ENCODE measurements at regions not wholly inside any gene's neighbourhood (a gene's known extent, or its start where the extent isn't known, plus 50 kb on each side); places are given as distances from the start of the nearest gene placed in this dataset.

DNA sequence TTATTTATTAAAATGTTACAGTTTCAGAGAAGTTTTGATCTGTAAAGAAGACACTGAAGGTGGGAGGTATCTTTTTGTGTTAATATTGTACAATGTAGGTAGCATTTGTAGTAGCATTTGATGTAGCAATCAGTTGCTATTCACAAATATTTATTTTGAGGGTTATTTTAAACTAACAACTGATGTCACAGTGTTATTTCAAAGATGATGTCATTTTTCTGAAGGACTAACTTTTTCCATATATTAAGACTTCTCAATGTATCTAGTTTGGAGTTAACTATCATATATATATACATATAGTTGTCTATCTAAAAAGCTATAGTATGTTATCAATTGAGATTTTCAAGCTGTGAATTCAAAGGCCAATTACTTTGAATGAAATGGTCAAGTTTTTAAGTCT is 1003.3 kb downstream of the DSC3 start:
- H3K27ac Mint-ChIP-seq = no peak overlapping the region
- ATAC-seq (no peak), DNase-seq (ENCODE audit: low spot score in 2 of 2) (no peak)
- no peaks in the 10 kb centered on the region for H3K36me3 Mint-ChIP-seq
- peaks cover 15 to 20% of the 10 kb centered on the region in 2 donors for H3K9me3 Mint-ChIP-seq

DNA sequence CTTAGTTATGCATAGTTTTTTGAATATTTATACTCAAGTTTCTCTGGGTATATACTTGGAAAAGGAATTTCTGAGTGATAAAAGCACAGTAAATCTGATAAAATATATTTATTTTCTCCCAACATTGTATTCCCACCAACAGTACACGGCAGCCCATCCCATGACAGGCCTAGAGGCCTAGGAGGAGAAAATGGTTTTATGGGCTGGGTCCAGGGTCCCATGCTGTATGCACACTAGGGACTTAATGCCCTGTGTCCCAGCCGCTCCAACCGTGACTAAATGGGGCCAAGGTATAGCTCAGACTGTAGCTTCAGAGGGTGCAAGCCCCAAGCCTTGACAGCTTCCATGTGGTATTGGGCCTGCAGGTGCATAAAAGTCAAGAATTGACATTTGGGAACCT is 1007.7 kb downstream of the DSC3 start:
- no peak for ATAC-seq
- peaks cover 20 to 30% of the 10 kb centered on the region in 2 donors for H3K9me3 Mint-ChIP-seq
- no peak overlapping the region for H3K27ac Mint-ChIP-seq
- DNase-seq (ENCODE audit: low spot score in 2 of 2) = no peak
- H3K36me3 Mint-ChIP-seq = no peaks in the 10 kb centered on the region

DNA sequence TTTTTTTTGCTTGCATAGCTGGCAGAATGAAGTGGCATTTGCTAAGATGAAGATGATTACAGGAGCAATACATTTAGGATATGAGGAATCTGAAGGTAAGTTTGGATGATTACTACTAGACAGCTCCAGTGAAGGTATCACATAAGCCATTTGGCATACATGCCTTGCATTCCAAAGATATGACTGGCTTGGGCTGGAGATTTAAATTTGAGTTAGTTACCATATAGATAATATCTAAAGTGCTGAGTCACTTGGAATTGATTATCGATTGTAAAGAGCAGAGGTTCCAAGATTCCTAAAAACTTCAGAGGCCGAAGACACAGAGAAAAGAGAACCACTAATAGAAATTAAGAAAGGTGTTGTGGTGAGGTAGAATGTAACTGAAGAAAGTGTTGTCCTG is 1026.4 kb downstream of the DSC3 start:
- Mint-ChIP-seq H3K36me3 (no peaks in the 10 kb centered on the region), H3K9me3 (peaks cover 14 to 28% of the 10 kb centered on the region in 2 donors), H3K27ac (no peak overlapping the region)
- ATAC-seq (no peak), DNase-seq (ENCODE audit: low spot score in 2 of 2) (no peak)

DNA sequence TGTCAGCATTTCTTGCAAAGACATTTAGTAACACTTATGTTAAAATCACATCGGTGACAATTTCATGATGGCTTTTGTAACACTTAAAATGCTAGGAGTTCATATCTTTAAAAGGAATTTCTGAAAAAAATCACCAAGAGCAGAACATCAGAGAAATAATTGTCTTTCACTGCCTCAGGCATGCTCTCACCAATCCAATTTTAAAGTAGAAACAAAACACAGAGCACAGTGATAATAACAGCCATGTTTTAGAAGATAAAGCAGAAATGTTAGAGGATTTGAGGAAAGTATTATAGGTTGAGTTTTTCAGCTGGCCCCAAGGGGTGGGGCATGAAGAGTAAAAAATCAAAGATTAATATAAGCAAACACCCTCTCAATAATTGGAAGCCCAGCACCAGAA is 1037.6 kb downstream of the DSC3 start:
- Mint-ChIP-seq H3K27ac (no peak overlapping the region), H3K9me3 (peaks cover 10 to 13% of the 10 kb centered on the region in 2 donors), H3K36me3 (no peaks in the 10 kb centered on the region)
- DNase-seq (ENCODE audit: low spot score in 2 of 2) (no peak), ATAC-seq (no peak)

DNA sequence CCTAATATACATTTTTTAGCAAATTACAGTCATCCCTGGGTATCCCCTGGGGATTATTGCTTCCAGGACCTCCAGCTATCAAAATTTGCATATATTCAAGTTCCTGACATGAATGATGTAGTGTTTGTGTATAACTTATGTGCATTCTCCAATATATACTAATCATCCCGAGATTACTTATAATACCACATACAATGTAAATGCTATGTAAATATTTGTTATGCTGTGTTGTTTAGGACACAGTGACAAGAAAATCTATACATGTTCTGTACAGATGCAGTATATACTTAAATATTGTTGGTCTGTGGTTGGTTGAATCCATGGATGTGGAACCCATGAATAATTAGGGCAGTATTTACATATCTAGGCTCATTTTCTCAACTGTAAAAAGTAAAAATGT is 1060.3 kb downstream of the DSC3 start:
- DNase-seq (ENCODE audit: low spot score in 2 of 2) = no peak
- no peak for ATAC-seq
- Mint-ChIP-seq H3K27ac (no peak overlapping the region), H3K36me3 (peaks cover 0 to 5% of the 10 kb centered on the region in 2 donors), H3K9me3 (peaks cover 14% of the 10 kb centered on the region in 2 donors)

DNA sequence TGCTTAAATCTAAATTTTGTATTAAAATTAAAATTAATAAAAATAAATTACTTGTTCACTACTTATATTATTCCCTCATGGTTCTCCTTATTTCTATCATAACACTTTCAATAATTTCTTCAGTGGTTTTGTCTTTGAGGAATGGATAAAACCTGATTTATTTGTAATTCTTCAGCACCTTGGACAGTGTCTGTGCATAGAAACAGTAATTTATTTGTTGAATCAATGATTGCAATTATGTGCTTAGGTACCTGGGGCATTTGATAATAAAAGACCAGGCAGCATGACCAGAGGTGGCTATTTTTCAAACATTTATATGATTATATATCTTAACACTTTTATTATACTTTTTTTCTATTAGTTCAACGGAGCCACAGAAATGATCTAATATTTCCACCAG is 1062.7 kb downstream of the DSC3 start:
- Mint-ChIP-seq H3K36me3 (peaks cover 0 to 5% of the 10 kb centered on the region in 2 donors), H3K27ac (no peak overlapping the region), H3K9me3 (peaks cover 16 to 18% of the 10 kb centered on the region in 2 donors)
- ATAC-seq (no peak), DNase-seq (ENCODE audit: low spot score in 2 of 2) (no peak)

DNA sequence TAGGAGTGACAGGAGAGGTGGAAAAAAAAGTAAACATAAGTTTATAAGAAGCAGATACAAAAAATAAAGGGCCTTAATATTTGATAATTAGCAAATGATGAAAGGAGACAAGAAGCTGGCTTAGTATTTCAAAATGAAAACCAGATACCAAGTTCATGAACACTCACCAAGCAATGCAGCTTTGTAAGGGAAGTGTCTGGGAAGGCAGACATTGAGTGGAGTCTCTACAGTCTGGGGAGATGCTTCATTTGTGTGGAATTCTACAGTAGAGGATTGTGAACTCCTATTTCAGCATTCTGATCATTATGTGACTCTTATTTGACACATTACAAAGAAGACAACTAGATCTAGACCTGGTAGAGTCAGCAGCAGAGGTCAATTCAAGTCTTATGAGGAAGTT is 1072.7 kb downstream of the DSC3 start:
- H3K27ac Mint-ChIP-seq = no peak overlapping the region
- ATAC-seq (no peak), DNase-seq (ENCODE audit: low spot score in 2 of 2) (no peak)
- H3K9me3 Mint-ChIP-seq = peaks cover 16 to 26% of the 10 kb centered on the region in 2 donors
- H3K36me3 Mint-ChIP-seq = no peaks in the 10 kb centered on the region

DNA sequence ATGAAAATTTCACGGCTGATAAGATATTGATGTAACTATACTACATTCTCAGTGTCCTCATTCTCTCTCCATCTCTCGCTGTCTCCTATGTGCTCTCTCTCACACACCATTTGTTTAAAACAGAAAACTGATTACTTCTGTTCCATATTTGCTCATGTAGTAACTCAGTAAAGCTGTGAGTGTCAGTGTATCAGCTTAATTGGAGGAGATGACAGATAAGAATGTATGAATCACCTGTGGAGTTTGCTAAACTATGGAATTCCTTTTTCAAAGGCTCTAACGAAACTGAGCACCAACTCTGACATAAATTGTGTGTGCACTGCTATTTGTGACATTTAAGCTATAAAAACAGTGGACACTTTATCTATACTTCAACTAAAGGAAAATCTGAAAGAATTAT is 1080.0 kb downstream of the DSC3 start:
- no peak for DNase-seq (ENCODE audit: low spot score in 2 of 2)
- no peak for ATAC-seq
- H3K9me3 Mint-ChIP-seq = peaks cover 8 to 11% of the 10 kb centered on the region in 2 donors

DNA sequence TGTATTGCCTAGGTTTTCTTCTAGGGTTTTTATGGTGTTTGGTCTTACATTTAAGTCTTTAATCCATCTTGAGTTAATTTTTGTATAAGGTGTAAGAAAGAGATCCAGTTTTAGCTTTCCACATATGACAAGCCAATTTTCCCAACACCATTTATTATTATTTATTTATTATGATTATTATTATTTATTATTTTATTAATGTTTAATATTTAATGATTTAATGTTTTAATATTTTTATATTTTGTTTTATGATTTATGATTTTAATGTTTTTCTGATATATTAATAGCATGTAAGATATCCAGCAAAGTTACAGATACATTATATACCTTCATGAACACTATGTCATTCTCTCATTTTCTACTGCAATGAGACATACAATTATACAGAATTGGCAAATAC is 1082.0 kb downstream of the DSC3 start:
- DNase-seq (ENCODE audit: low spot score in 2 of 2) (no peak), ATAC-seq (no peak)
- H3K9me3 Mint-ChIP-seq = peaks cover 6 to 11% of the 10 kb centered on the region in 2 donors
- H3K36me3 Mint-ChIP-seq = no peaks in the 10 kb centered on the region
- H3K27ac Mint-ChIP-seq = no peak overlapping the region

More for the DNA sequence above, 1080.0 kb downstream of the DSC3 start:
- Mint-ChIP-seq H3K36me3 (no peaks in the 10 kb centered on the region), H3K27ac (no peak overlapping the region)

DNA sequence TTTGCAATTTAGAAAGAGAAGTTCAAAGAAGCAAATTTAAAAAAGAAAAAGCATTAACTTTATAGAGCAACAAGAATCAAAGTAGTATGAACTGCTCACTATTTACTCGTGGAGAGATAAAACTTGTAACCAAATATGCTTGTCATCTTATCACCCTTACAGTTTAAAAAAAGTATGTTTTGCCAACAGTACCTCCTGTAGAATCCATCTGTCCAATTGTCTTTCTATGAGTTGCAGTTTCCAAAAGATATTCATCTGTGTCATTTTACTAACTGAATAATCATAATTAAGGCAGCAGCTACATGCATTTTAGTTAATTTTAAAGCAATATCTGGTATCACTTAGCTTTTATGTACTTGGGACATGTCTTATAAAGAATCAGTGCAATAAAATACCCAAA is 1112.3 kb downstream of the DSC3 start:
- DNase-seq (ENCODE audit: low spot score in 2 of 2) (no peak), ATAC-seq (no peak)
- Mint-ChIP-seq H3K9me3 (peaks cover 19 to 25% of the 10 kb centered on the region in 2 donors), H3K36me3 (peaks cover 9 to 17% of the 10 kb centered on the region in 2 donors), H3K27ac (no peak overlapping the region)

DNA sequence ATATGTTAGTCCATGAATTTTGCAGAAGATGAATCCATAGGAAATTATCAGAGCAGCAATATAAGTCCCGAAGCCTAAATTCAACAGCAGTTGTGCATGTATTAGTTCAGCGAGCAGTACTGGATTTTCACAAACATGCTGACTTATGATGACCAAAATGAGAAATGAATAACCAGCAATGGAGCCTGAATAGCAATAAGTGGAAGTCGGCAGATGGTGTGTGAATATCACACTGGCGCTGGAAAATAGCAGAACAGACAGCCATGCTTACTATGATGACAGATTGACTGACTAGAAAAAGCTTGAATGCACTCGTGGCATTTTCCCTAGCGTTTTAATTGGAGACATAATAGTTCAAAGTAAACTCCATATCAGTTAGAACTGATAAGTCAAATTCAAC is 1114.5 kb downstream of the DSC3 start:
- Mint-ChIP-seq H3K27ac (no peak overlapping the region), H3K9me3 (peaks cover 19 to 23% of the 10 kb centered on the region in 2 donors), H3K36me3 (peaks cover 9 to 17% of the 10 kb centered on the region in 2 donors)
- DNase-seq (ENCODE audit: low spot score in 2 of 2) (no peak), ATAC-seq (no peak)

DNA sequence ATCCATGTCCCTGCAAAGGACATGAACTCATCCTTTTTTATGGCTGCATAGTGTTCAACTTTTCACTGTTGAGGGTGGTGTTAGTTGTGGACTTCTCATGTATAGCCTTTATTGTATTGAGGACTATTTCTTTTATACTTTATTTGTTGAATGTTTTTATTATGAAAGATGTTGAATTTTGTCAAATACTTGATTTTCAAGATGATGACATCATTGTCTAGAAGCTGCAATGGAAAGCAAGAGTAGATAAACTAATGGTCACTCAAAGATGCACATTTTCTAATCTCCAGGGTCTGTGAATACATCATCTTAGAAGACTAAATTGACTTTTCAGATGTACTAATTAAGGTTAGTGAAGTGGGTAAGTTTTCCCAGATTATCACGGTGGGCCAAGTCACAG is 1117.0 kb downstream of the DSC3 start:
- DNase-seq (ENCODE audit: low spot score in 2 of 2) = no peak
- H3K27ac Mint-ChIP-seq = no peak overlapping the region
- peaks cover 9 to 17% of the 10 kb centered on the region in 2 donors for H3K36me3 Mint-ChIP-seq
- no peak for ATAC-seq
- H3K9me3 Mint-ChIP-seq = peaks cover 19 to 20% of the 10 kb centered on the region in 2 donors

DNA sequence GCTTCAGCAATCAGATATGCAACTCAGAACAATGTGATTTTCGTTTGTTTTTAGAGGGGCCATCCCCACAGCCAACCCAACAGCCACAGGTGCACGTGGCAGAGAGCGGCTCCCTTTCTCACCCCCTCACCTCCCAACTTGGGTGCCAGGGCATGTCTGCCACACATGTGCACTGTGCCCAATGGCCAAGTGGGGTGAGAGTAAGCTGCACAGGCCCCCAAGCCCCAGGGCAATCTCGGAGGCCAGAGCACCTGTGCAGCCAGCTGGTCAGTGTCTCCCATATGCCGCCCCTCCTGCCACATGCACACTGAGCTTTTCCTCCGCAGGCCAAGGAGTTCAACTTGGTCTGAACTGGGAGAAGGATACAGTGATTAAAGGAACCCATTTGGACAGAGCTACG is 1130.2 kb downstream of the DSC3 start:
- H3K9me3 Mint-ChIP-seq = peaks cover 19 to 35% of the 10 kb centered on the region in 2 donors
- no peak overlapping the region for H3K27ac Mint-ChIP-seq
- peaks cover 0 to 7% of the 10 kb centered on the region in 2 donors for H3K36me3 Mint-ChIP-seq
- ATAC-seq (no peak), DNase-seq (ENCODE audit: low spot score in 2 of 2) (no peak)

DNA sequence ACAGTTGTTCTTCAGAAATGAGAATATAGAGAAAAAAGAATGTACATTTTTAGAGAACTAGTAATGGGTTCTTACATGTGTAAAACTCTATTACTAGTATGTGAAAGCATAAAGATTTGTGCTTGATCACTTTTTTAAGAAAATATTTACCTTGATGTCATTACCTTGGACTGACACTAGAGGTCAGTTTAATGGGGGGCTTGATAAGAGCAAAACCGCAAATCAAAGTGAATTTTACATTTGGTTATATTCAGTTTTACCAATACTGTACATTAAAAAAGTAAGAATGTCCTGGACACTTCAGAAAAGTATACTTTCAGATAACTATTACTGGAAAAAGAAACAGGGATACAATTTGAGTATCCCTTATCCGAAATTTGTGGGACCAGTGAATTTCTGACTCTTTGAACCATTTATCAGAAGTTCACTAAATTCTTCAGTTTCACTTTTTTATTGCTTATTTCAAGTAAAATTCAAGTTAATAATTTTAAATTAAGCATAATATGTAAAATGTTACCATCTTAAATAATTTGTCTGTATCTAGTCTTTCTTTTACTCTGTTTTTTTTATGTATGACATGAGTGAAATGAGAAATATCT is 1149.5 kb downstream of the DSC3 start:
- Mint-ChIP-seq H3K9me3 (peaks cover 14 to 24% of the 10 kb centered on the region in 2 donors), H3K36me3 (peaks cover 0 to 6% of the 10 kb centered on the region in 2 donors), H3K27ac (no peak overlapping the region)
- DNase-seq (ENCODE audit: low spot score in 2 of 2) (no peak), ATAC-seq (no peak)

DNA sequence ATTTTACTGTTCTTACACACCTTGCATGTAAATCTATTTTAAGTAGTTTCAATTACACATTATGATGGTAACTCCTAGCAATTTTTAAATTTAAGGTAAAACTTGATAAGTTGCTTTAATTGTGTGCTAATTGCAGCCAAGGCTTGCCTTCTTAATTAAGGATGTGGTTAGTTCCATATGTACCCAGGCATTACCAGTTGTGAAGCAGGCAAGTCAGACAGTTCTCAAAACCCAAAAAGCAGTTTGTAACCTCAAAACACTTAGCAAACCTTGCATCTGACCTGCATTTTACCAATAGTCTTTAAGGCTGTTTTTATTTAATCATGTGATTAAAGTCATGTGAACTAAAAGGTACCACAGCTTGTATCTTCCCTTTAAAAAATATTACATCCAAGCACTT is 1159.4 kb downstream of the DSC3 start:
- no peak for DNase-seq (ENCODE audit: low spot score in 2 of 2)
- Mint-ChIP-seq H3K9me3 (peaks cover 5 to 12% of the 10 kb centered on the region in 2 donors), H3K36me3 (no peaks in the 10 kb centered on the region), H3K27ac (no peak overlapping the region)
- ATAC-seq = no peak

DNA sequence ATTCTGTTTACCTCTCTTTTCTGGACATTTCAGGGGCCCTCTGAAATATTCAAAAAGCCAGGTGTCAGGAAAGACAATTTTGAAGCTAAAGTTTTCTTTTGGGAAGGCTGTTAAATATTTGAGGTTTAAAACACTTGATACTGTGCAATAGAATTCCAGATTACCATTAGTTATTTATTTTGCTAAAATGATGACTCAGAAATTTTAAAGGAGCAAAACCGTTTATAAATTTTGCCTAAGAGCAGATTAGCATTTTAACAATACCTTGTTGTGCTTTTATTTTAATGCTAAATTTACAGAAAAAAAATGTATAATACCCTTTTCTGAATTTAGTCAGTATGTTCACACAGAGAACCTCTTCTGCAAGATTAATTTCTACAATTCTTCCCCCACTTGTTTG is 1159.9 kb downstream of the DSC3 start:
- no peak for DNase-seq (ENCODE audit: low spot score in 2 of 2)
- Mint-ChIP-seq H3K36me3 (no peaks in the 10 kb centered on the region), H3K27ac (no peak overlapping the region), H3K9me3 (peaks cover 5 to 12% of the 10 kb centered on the region in 2 donors)
- ATAC-seq = no peak

DNA sequence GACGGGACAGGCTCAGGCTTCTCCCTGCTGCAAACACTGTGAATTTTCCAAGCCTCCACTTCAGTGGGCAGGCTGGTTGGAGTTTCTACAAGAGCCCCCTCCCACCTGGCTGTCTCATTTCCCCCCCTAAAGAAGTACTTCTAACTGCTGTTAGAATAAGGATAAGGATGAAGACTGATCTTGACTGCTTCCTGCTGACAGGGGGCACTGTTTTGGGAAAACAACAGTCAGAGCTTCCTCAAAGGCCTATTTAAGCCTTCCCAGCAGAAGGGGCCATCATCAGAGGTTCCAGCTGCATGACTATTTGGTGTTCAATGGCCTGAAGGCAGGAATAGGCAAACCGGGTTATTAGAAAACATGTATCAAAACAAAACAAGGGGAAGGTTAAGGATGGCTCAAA is 1162.8 kb downstream of the DSC3 start:
- H3K9me3 Mint-ChIP-seq = peaks cover 10 to 21% of the 10 kb centered on the region in 2 donors
- DNase-seq (ENCODE audit: low spot score in 2 of 2) (no peak), ATAC-seq (no peak)
- no peak overlapping the region for H3K27ac Mint-ChIP-seq
- H3K36me3 Mint-ChIP-seq = no peaks in the 10 kb centered on the region

DNA sequence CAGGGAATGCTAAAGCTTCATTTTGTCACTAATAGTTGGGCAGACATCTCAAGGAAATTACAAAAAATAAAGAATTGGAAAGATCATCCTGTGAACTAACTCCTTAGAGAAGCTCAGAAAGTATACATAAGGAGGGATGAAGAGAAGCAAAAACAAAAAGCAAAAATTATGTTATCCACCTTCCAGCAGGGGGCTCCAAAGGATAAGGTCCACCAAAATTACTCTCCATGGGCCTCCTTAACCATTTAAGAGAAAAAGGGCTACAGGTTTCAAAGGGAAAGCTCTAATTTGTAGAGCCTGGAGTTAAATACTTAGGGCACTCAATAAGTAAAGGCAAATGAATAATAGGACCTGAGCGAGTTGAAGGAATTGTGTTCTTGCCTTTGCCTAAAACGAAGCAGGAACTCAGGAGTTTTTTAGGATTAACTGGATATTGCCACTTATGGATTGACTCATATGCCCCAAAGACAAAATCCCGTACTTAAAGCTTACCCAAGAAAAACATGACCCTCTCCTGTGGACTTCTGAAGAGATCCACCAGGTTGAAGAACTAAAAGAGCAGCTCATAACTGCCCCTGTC is 1167.9 kb downstream of the DSC3 start:
- H3K27ac Mint-ChIP-seq = no peak overlapping the region
- DNase-seq (ENCODE audit: low spot score in 2 of 2) (no peak), ATAC-seq (no peak)
- no peaks in the 10 kb centered on the region for H3K36me3 Mint-ChIP-seq
- H3K9me3 Mint-ChIP-seq = peaks cover 21 to 27% of the 10 kb centered on the region in 2 donors
